ENCODE measurements at regions not wholly inside any gene's neighbourhood (a gene's known extent, or its start where the extent isn't known, plus 50 kb on each side); places are given as distances from the start of the nearest gene placed in this dataset.

GRCh38 chr18:22112215-22112614 is 57.2 kb upstream of the GATA6 start:
- TF ChIP-seq POLR2A (IDR thresholded peaks at IDR 0.05; ENCODE audit: low read depth, low read length) (no peak), SPI1 (IDR thresholded peaks at IDR 0.05; ENCODE audit: low read depth, low read length) (no peak), TAF1 (IDR thresholded peaks at IDR 0.05; ENCODE audit: low read depth, low read length) (no peak), POLR2AphosphoS5 (IDR thresholded peaks at IDR 0.05; ENCODE audit: low read depth, low read length) (no peak), PAX5 (IDR thresholded peaks at IDR 0.05; ENCODE audit: insufficient read depth, low read length, severe bottlenecking) (no peak)
